Cardiac muscle cell (in vitro differentiated cells and primary cell): ENCODE measurements at regions not wholly inside any gene's neighbourhood (a gene's known extent, or its start where the extent isn't known, plus 50 kb on each side); places are given as distances from the start of the nearest gene placed in this dataset.

Experiments
- DNase-seq, 2 donors: peaks; one replicate each; pipeline versions ENCODE4 v3.0.0 to v3.0.0-alpha.2; 2010 to 2017; ENCODE audit warnings: low read depth in 1 of 2, low spot score in 1 of 2
- H3K27ac ChIP-seq: fragments of 200-600 bp; sonication (generic); 2 replicates; pipeline ENCODE4 v1.5.1; 2016
- H3K27me3 ChIP-seq: fragments of 200-600 bp; sonication (generic); 2 replicates; pipeline ENCODE4 v1.6.0; 2016; ENCODE audit warnings: control low read depth
- H3K36me3 ChIP-seq: fragments of 200-600 bp; sonication (generic); 2 replicates; pipeline ENCODE4 v1.5.1; 2016; ENCODE audit warnings: control low read depth
- H3K4me1 ChIP-seq: fragments of 200-600 bp; sonication (generic); 2 replicates; pipeline ENCODE4 v1.8.1; 2017; ENCODE audit warnings: low read depth, mild to moderate bottlenecking, mixed run types
- H3K4me3 ChIP-seq: fragments of 200-600 bp; sonication (generic); 2 replicates; pipeline ENCODE4 v1.5.1; 2016; ENCODE audit warnings: mild to moderate bottlenecking
- H3K9me3 ChIP-seq: fragments of 200-600 bp; sonication (generic); 2 replicates; pipeline ENCODE4 v1.5.1; 2017; ENCODE audit warnings: low read depth, mild to moderate bottlenecking, control low read depth
- CTCF ChIP-seq: IDR thresholded peaks from 2 replicates; pipeline ENCODE4 v1.5.1; 2012; ENCODE audit warnings: low read depth, mild to moderate bottlenecking, low read length

GRCh38 chr10:121179006-121179405 is 327.8 kb downstream of the WDR11 start:
- DNase-seq, result no peak
- no peaks in the 10 kb centered on the region for H3K36me3 ChIP-seq

GRCh38 chr10:121182219-121182618 is 331.1 kb downstream of the WDR11 start:
- Histone ChIP-seq H3K4me3 (no peak overlapping the region), H3K4me1 (no peaks in the 10 kb centered on the region), H3K36me3 (no peaks in the 10 kb centered on the region), H3K27me3 (no peaks in the 10 kb centered on the region), H3K27ac (no peak overlapping the region), H3K9me3 (no peaks in the 10 kb centered on the region)
- no peak for TF ChIP-seq CTCF
- DNase-seq, result no peak

More at GRCh38 chr10:121179006-121179405, 327.8 kb downstream of the WDR11 start:
- no peak overlapping the region for H3K27ac ChIP-seq
- TF ChIP-seq CTCF, result no peak
- no peaks in the 10 kb centered on the region for H3K27me3 ChIP-seq
- no peaks in the 10 kb centered on the region for H3K9me3 ChIP-seq
- no peak overlapping the region for H3K4me3 ChIP-seq
- H3K4me1 ChIP-seq, result no peaks in the 10 kb centered on the region

- H3K4me1 ChIP-seq, result peaks cover 7% of the 10 kb centered on the region
- H3K27me3 ChIP-seq, result no peaks in the 10 kb centered on the region
- DNase-seq, result no peak
- no peaks in the 10 kb centered on the region for H3K9me3 ChIP-seq
- H3K27ac ChIP-seq, result no peak overlapping the region
- no peak for TF ChIP-seq CTCF
- no peaks in the 10 kb centered on the region for H3K36me3 ChIP-seq
- no peak overlapping the region for H3K4me3 ChIP-seq
Observed at GRCh38 chr10:121183236-121183635, 332.1 kb downstream of the WDR11 start.

- TF ChIP-seq CTCF, result no peak
- Histone ChIP-seq H3K27me3 (no peaks in the 10 kb centered on the region), H3K36me3 (no peaks in the 10 kb centered on the region), H3K4me3 (no peak overlapping the region), H3K4me1 (peaks cover 9% of the 10 kb centered on the region), H3K27ac (no peak overlapping the region), H3K9me3 (no peaks in the 10 kb centered on the region)
- no peak for DNase-seq
Observed at GRCh38 chr10:121183707-121184106, 332.5 kb downstream of the WDR11 start.

- no peaks in the 10 kb centered on the region for H3K36me3 ChIP-seq
- TF ChIP-seq CTCF, result no peak
Observed at GRCh38 chr10:121185816-121186455, 334.8 kb downstream of the WDR11 start.

More at GRCh38 chr10:121185816-121186455, 334.8 kb downstream of the WDR11 start:
- no peaks in the 10 kb centered on the region for H3K9me3 ChIP-seq
- no peak for DNase-seq
- no peaks in the 10 kb centered on the region for H3K27me3 ChIP-seq
- H3K27ac ChIP-seq, result no peak overlapping the region
- H3K4me3 ChIP-seq, result no peak overlapping the region
- peaks cover 9% of the 10 kb centered on the region for H3K4me1 ChIP-seq
